ENCODE measurements at regions not wholly inside any gene's neighbourhood (a gene's known extent, or its start where the extent isn't known, plus 50 kb on each side); places are given as distances from the start of the nearest gene placed in this dataset.
A peak's percentile ranks its signal among the peaks of the same experiment; 100 is the strongest.

GRCh38 chr11:115706626-115707135 lies 202.5 kb upstream of the CADM1 start:
- Histone ChIP-seq H3K4me3 (ENCODE audit: low read depth, low read length) (no peak overlapping the region), H3K27me3 (ENCODE audit: control insufficient read depth, insufficient read depth, low read length) (peaks cover 9% of the 10 kb centered on the region), H3K27ac (ENCODE audit: low read depth, low read length) (no peak overlapping the region), H3K9me3 (ENCODE audit: control insufficient read depth, insufficient read depth, low read length) (peaks cover 3% of the 10 kb centered on the region; the same call in 1 of the 2 replicates)
- no peak for DNase-seq (ENCODE audit: low read depth, low spot score)
- ChIA-PET CTCF (no interaction called here), POLR2A (interaction anchor here (1.2 kb wide), 1 partner anchor 18 kb away, joined by 4 read pairs; no protein-coding TSS in a partner anchor)
- no peak for TF ChIP-seq CTCF (IDR thresholded peaks at IDR 0.05; ENCODE audit: low read depth, low read length)

GRCh38 chr11:115705200-115705599 lies 201.0 kb upstream of the CADM1 start:
- Histone ChIP-seq H3K27ac (ENCODE audit: low read depth, low read length) (no peak overlapping the region), H3K27me3 (ENCODE audit: control insufficient read depth, insufficient read depth, low read length) (no peaks in the 10 kb centered on the region), H3K4me3 (ENCODE audit: low read depth, low read length) (no peak overlapping the region), H3K9me3 (ENCODE audit: control insufficient read depth, insufficient read depth, low read length) (peaks cover 3% of the 10 kb centered on the region; the same call in 1 of the 2 replicates)
- CTCF ChIA-PET = no interaction called here
- TF ChIP-seq CTCF (IDR thresholded peaks at IDR 0.05; ENCODE audit: low read depth, low read length) = no peak
- no peak for DNase-seq (ENCODE audit: low read depth, low spot score)
- POLR2A ChIA-PET = no interaction called here

GRCh38 chr11:115700981-115701875 lies 197.0 kb upstream of the CADM1 start:
- Histone ChIP-seq H3K9me3 (ENCODE audit: control insufficient read depth, insufficient read depth, low read length) (peaks cover 3% of the 10 kb centered on the region; the same call in 1 of the 2 replicates), H3K4me3 (ENCODE audit: low read depth, low read length) (no peak overlapping the region), H3K27me3 (ENCODE audit: control insufficient read depth, insufficient read depth, low read length) (no peaks in the 10 kb centered on the region), H3K27ac (ENCODE audit: low read depth, low read length) (no peak overlapping the region)
- TF ChIP-seq CTCF (IDR thresholded peaks at IDR 0.05; ENCODE audit: low read depth, low read length) = no peak
- CTCF ChIA-PET = interaction anchor here (0.6 kb wide), 1 partner anchor 287 kb away, joined by 4 read pairs; no protein-coding TSS in a partner anchor
- DNase-seq (ENCODE audit: low read depth, low spot score) = no peak
- POLR2A ChIA-PET = no interaction called here

GRCh38 chr11:115700496-115700895 lies 196.3 kb upstream of the CADM1 start:
- no peak overlapping the region for H3K27ac ChIP-seq (ENCODE audit: low read depth, low read length)
- no peak for DNase-seq (ENCODE audit: low read depth, low spot score)
- H3K27me3 ChIP-seq (ENCODE audit: control insufficient read depth, insufficient read depth, low read length) = no peaks in the 10 kb centered on the region
- ChIA-PET POLR2A (no interaction called here), CTCF (no interaction called here)
- TF ChIP-seq CTCF (IDR thresholded peaks at IDR 0.05; ENCODE audit: low read depth, low read length) = no peak
- no peak overlapping the region for H3K4me3 ChIP-seq (ENCODE audit: low read depth, low read length)
- H3K9me3 ChIP-seq (ENCODE audit: control insufficient read depth, insufficient read depth, low read length) = peaks cover 3% of the 10 kb centered on the region; the same call in 1 of the 2 replicates

- Histone ChIP-seq H3K27me3 (ENCODE audit: control insufficient read depth, insufficient read depth, low read length) (no peaks in the 10 kb centered on the region), H3K4me3 (ENCODE audit: low read depth, low read length) (no peak overlapping the region), H3K27ac (ENCODE audit: low read depth, low read length) (no peak overlapping the region), H3K9me3 (ENCODE audit: control insufficient read depth, insufficient read depth, low read length) (peaks cover 3% of the 10 kb centered on the region; the same call in 1 of the 2 replicates)
- ChIA-PET CTCF (no interaction called here), POLR2A (interaction anchor here (0.6 to 1.1 kb wide), 4 partner anchors 25 to 1302 kb away, joined by 3 to 5 read pairs (median 3); no protein-coding TSS in a partner anchor)
- DNase-seq (ENCODE audit: low read depth, low spot score) = peak; percentile 37
- no peak for TF ChIP-seq CTCF (IDR thresholded peaks at IDR 0.05; ENCODE audit: low read depth, low read length)
These were observed 195.5 kb upstream of the CADM1 start for GRCh38 chr11:115699733-115700132.
